ENCODE measurements at regions not wholly inside any gene's neighbourhood (a gene's known extent, or its start where the extent isn't known, plus 50 kb on each side); places are given as distances from the start of the nearest gene placed in this dataset.

DNA sequence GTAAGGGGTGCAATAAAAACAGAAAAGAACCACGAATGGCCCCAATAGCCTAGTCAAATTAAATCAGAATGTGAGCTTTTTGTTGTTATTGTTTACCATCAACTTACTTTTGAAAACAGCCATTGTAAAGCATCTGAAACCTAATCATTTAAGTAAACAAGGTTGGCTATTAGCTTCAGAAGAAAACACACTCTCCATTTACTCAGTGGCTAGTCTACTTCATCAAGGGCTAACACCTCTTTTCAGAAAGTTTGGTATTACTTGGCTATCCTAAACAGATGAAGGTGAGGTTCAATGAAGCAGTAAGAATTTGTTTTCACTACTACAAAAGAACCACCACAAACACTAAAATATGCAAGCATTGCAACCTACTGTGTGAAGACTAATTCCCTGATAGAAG, 398.0 kb downstream of the CDH2 start:
- TF ChIP-seq EZH2 (IDR thresholded peaks at IDR 0.05) (no peak), EZH2phosphoT487 (IDR thresholded peaks at IDR 0.05) (peak; percentile 77)
- TF ChIP-seq, protein P1, sequence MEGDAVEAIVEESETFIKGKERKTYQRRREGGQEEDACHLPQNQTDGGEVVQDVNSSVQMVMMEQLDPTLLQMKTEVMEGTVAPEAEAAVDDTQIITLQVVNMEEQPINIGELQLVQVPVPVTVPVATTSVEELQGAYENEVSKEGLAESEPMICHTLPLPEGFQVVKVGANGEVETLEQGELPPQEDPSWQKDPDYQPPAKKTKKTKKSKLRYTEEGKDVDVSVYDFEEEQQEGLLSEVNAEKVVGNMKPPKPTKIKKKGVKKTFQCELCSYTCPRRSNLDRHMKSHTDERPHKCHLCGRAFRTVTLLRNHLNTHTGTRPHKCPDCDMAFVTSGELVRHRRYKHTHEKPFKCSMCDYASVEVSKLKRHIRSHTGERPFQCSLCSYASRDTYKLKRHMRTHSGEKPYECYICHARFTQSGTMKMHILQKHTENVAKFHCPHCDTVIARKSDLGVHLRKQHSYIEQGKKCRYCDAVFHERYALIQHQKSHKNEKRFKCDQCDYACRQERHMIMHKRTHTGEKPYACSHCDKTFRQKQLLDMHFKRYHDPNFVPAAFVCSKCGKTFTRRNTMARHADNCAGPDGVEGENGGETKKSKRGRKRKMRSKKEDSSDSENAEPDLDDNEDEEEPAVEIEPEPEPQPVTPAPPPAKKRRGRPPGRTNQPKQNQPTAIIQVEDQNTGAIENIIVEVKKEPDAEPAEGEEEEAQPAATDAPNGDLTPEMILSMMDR (IDR thresholded peaks at IDR 0.05): no peak
